Activated CD8-positive, alpha-beta memory T cell treated with anti-CD3 and anti-CD28 coated beads for 36 hours (primary cell): ENCODE measurements at regions not wholly inside any gene's neighbourhood (a gene's known extent, or its start where the extent isn't known, plus 50 kb on each side); places are given as distances from the start of the nearest gene placed in this dataset.
"Not testable (repeated sequence)": the region's sequence is repeated elsewhere in the genome, so short reads cannot be mapped to it uniquely, and the experiment has no call there.

ENCODE experiments used
- CTCF ChIA-PET: fragments of 350-600 bp; sonication (Branson Sonifier 250); formaldehyde crosslinking; loops from one replicate; lab custom pipeline; 2021; ENCODE audit warnings: antibody characterized with exemption; lab: Charles Lee
- POLR2A ChIA-PET: fragments of 350-600 bp; sonication (Branson Sonifier 250); formaldehyde crosslinking; loops from one replicate; lab custom pipeline; 2021; ENCODE audit warnings: antibody characterized with exemption; lab: Charles Lee

DNA sequence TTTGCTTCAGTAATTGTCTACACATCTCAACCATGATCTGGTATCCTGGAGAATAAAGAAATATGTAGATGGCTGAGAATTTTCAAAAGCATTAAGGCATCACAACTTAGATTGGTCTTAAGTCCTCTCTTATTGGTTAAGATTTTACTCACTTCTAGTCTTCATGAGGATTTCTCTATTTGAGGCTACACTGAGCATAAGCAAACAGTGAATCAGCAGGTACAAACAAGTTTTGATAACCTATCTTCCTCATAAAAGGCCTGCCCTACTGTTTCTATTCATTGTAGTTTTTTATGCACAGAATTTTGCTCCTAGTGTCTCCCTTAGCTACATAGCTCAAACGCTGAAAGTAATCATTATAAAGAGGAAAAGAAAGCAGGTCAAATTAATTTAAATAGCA is 460.7 kb upstream of the RPS6KA3 start:
- ChIA-PET CTCF (no interaction called here), POLR2A (no interaction called here)

DNA sequence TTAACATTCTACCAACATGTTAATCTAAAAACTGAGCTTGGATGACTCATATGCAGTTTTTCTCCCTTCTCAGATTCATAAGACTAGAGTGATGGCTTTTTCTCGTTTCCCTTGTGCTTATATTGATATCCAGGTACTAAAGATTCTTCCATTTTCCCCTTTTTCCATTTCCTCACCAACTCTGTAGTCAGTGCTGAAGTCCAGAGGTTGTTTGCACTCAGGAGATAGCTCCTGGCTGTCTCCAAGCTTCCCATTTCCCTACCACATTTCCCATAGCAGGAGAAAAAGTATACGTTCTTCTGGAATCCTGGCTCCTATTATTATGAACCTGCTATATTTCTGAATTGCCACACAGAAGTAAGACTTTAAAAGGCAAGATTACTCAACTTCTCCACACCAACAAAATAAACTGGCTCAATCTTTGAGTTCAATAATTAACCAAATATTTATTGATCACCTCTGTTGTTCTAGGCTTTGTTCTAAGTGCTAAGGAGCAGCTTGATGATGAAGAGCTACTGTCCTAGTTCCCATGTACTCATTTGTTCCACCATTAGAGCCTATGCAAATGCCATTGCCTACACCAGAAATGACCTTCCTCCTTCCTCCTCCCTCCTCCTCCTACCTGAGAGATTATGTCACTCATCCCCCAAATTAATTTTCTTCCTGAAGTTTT is 454.4 kb upstream of the RPS6KA3 start:
- CTCF ChIA-PET = no interaction called here
- POLR2A ChIA-PET = no interaction called here

GRCh38 chrX:20718592-20719380 is 452.1 kb upstream of the RPS6KA3 start:
- POLR2A ChIA-PET = no interaction called here
- CTCF ChIA-PET = no interaction called here

- POLR2A ChIA-PET = no interaction called here
Measured at GRCh38 chrX:20715176-20715575, 448.5 kb upstream of the RPS6KA3 start.

DNA sequence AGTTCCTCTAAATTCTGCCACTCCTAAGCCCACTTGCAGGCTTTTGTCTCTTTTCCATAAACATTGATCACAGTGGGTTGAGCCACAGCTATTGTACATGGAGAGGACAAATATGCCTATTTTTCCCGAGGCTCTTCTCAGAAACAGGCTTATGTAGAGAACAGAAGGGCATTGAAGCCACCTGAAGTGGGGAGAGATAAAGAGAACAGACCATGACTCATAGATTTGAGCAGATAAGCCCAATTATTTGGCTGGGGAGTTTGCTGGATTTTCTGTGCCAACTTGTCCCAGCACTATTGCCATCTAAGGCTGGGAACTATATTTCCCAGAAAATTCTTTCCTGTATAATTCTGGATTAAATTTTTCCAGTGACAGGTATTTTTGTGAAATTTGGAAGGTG is 446.1 kb upstream of the RPS6KA3 start:
- ChIA-PET POLR2A (no interaction called here), CTCF (no interaction called here)

More at GRCh38 chrX:20715176-20715575, 448.5 kb upstream of the RPS6KA3 start:
- CTCF ChIA-PET = no interaction called here

DNA sequence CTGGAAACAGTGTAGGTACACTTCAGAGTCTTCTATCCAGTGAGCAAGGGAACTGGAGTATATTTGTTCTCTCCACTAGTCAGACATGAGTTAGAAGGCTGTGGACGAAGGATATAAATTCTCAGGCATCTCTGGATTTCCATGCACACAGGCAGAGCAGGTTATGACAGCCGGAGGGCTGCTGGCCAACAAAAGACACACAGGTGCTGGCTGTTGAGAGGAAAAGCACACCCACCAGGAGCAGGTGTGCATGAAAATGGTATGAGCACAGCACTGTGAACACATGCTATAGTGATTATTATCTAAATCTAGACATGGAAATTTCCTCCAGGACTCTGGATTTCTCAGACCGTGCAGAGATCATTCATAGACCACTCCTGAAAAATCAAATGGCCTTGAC is 444.7 kb upstream of the RPS6KA3 start:
- ChIA-PET POLR2A (no interaction called here), CTCF (no interaction called here)

- POLR2A ChIA-PET = no interaction called here
- CTCF ChIA-PET = no interaction called here
Measured at GRCh38 chrX:20693078-20693477, 426.4 kb upstream of the RPS6KA3 start.

GRCh38 chrX:20686256-20686655 is 419.5 kb upstream of the RPS6KA3 start:
- ChIA-PET POLR2A (no interaction called here), CTCF (interaction anchor here (0.6 kb wide), 1 partner anchor 1043 kb away, joined by 3 read pairs; no protein-coding TSS in a partner anchor)

DNA sequence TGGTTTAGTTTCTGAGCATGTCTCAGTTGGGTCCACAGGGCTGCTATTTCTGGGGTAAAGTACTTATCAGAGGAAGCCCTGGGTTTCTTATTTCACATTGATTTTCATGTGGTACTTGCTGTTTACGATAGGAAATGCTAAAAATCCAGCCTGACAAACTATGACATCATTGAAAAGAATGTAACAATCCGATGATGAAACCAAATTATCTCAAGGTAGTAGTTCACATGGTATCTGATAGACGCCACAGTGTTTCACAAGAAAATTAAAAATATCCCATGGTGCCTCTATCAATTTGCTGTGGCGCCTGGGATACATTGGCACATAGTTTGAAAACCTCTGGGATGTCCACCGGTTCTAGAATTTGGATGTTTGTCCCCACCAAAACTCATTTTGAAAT is 418.9 kb upstream of the RPS6KA3 start:
- CTCF ChIA-PET = interaction anchor here (0.6 kb wide), 1 partner anchor 1044 kb away, joined by 3 read pairs; no protein-coding TSS in a partner anchor
- POLR2A ChIA-PET = no interaction called here

- CTCF ChIA-PET = no interaction called here
Measured at GRCh38 chrX:20681683-20682082, 415.0 kb upstream of the RPS6KA3 start.

DNA sequence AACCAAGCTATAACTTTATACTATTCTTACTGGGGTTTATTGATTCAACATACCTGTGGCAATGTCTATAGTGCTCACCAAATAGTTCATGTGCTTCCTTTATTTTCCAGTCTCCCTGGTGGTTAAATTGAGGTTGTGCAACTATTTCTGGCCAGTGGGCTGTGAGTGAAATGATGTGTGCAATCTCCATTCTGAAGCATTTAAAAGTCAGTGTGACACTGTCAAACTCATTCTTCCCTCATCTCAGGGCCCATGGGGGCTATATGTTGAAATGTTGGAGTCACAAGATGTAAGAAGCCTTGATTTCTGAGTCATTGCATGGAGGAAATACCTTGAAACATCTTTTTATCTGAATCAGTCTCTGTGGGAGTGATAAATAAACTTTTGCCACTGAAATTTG is 414.3 kb upstream of the RPS6KA3 start:
- CTCF ChIA-PET = no interaction called here
- POLR2A ChIA-PET = no interaction called here

More at GRCh38 chrX:20681683-20682082, 415.0 kb upstream of the RPS6KA3 start:
- POLR2A ChIA-PET = no interaction called here

- CTCF ChIA-PET = no interaction called here
- POLR2A ChIA-PET = no interaction called here
Measured at GRCh38 chrX:20672476-20672875, 405.8 kb upstream of the RPS6KA3 start.

DNA sequence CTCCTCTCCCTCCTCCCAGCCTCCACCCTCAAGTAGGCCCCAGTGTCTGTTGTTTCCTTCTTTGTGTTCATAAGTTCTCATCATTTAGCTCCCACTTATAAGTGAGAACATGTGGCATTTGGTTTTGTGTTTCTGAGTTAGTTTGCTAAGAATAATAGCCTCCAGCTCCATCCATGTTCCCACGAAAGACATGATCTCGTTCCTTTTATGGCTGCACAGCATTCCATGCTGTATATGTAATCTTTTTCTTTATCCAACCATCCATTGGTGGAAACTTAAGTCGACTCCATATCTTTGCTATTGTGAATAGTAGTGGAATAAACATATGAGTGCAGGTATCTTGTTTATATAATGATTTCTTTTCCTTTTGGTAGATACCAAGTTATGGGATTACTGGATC is 405.0 kb upstream of the RPS6KA3 start:
- POLR2A ChIA-PET, CTCF ChIA-PET: not testable (repeated sequence)

DNA sequence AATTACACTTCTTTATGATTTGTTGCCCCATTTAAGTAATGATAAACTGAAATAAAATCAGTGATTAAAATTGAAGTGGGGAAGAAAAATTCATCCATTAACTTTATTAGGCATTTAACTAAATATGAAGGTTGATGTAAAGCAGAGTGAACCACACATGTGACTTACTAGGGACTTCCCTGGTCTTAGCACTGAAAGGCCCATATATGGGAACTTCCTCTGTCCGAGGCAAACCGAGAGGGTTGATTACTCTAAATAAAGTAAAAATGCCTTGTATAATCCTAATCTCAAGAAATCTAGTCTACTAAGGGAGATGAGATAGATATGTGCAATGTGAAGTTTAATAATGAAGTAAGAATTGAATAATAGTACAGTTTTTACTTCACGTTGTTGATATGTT is 403.9 kb upstream of the RPS6KA3 start:
- ChIA-PET POLR2A (no interaction called here), CTCF (no interaction called here)

DNA sequence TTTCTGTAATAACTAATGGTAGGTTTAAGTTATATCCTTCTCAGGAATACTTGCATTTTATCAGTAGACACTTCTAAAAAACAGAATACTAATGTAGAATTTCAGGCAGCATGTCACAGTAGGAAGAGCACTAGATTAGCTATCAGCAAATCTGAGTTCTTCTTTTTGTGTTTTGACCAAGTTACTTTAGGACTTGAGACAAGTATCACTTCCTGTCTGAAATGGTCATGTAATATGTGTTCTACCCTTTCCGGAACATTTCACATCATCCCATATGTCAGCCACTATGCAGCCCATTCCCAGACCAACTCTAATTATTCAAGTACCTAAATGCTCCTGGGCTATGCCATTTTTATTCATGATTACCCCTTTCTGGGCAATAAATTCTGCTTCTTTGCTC is 401.8 kb upstream of the RPS6KA3 start:
- CTCF ChIA-PET = no interaction called here
- POLR2A ChIA-PET = no interaction called here

DNA sequence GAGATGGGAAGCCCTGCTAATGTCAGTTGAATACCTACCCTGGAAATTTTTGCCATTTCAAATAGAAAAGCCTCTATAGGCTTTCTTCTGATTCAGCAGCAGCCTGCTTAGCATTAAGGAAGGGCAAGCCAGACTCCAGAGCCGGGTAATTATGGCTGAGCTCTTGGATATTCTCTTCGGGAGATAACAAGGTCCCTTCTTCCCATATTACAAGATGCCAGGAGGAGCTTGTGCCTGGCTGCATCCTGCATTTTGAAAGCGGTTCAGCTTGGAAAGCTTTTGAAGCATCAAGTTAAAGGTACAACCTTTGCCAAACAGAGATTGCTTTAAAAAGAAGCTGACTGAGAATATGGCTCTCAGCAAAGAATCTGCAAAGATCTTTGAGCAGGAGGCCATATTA is 399.6 kb upstream of the RPS6KA3 start:
- POLR2A ChIA-PET = no interaction called here

GRCh38 chrX:20665481-20665880 is 398.8 kb upstream of the RPS6KA3 start:
- ChIA-PET CTCF (no interaction called here), POLR2A (no interaction called here)

More for the DNA sequence above, 399.6 kb upstream of the RPS6KA3 start:
- CTCF ChIA-PET = no interaction called here

GRCh38 chrX:20664774-20665173 is 398.1 kb upstream of the RPS6KA3 start:
- CTCF ChIA-PET = no interaction called here
- POLR2A ChIA-PET = no interaction called here

GRCh38 chrX:20664131-20664530 is 397.4 kb upstream of the RPS6KA3 start:
- ChIA-PET CTCF (no interaction called here), POLR2A (no interaction called here)

DNA sequence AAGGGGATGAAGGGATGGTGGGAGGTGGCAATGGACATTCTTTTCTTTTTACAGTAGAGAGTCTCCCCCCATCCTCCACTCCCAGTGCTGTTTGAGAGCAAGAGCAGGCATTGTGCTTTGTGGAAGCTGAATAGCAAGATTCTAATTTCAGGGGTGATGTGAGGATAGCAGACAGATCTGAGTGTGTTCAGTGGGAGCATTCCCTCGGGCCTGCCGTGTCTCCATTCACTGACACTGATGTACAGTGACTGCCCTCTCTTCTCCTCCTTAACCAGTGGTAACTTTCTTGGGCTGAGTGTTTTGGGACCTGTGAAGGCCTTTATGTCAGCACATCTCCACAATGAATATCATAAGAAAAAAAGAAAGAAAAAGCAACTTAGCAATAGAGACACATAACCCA is 396.6 kb upstream of the RPS6KA3 start:
- ChIA-PET CTCF (no interaction called here), POLR2A (no interaction called here)

- CTCF ChIA-PET = no interaction called here
Measured at GRCh38 chrX:20656721-20657120, 390.0 kb upstream of the RPS6KA3 start.

More at GRCh38 chrX:20656721-20657120, 390.0 kb upstream of the RPS6KA3 start:
- POLR2A ChIA-PET = no interaction called here
